Brain microvascular endothelial cell (primary cell): ENCODE measurements at regions not wholly inside any gene's neighbourhood (a gene's known extent, or its start where the extent isn't known, plus 50 kb on each side); places are given as distances from the start of the nearest gene placed in this dataset.
"Not testable (repeated sequence)": the region's sequence is repeated elsewhere in the genome, so short reads cannot be mapped to it uniquely, and the experiment has no call there.

Experiments
- DNase-seq: peaks from one replicate; pipeline ENCODE4 v3.0.0-alpha.2; 2020
- H3K27ac ChIP-seq: fragments of 250-450 bp; sonication (Bioruptor Pico); 2 replicates; pipeline ENCODE4 v1.5.1; 2020; ENCODE audit warnings: mild to moderate bottlenecking, moderate library complexity
- H3K27me3 ChIP-seq: fragments of 250-450 bp; sonication (Bioruptor Pico); replicated peaks from 2 replicates; pipeline ENCODE4 v1.5.1; 2020; ENCODE audit warnings: mild to moderate bottlenecking
- H3K36me3 ChIP-seq: fragments of 250-450 bp; sonication (Bioruptor Pico); replicated peaks from 2 replicates; pipeline ENCODE4 v1.5.1; 2020; ENCODE audit warnings: mild to moderate bottlenecking
- H3K4me3 ChIP-seq: 2 replicates; pipeline ENCODE4 v1.5.1; 2011; ENCODE audit warnings: low read depth, mild to moderate bottlenecking, control low read depth, low read length, moderate library complexity
- CTCF ChIP-seq: IDR thresholded peaks from 2 replicates; pipeline ENCODE4 v1.5.1; 2011; ENCODE audit warnings: low read depth, mild to moderate bottlenecking, moderate library complexity, low read length, control low read depth, inconsistent platforms; ENCODE audit errors: missing control alignments
- in situ Hi-C: cut with HindIII; loops from 2 replicates; pipeline ENCODE4 v1.10.0; 2017; ENCODE audit warnings: low sequenced_read_pairs, low pct_ligation_motif_present

- no peak for DNase-seq
- no peaks in the 10 kb centered on the region for H3K27me3 ChIP-seq
- in situ Hi-C loops, result no loop called here
- no peaks in the 10 kb centered on the region for H3K36me3 ChIP-seq
- TF ChIP-seq CTCF, result no peak
- H3K27ac ChIP-seq, result no peak overlapping the region
- no peak overlapping the region for H3K4me3 ChIP-seq
Observed at GRCh38 chr15:91356083-91356482, 256.0 kb downstream of the SV2B start.

- H3K4me3 ChIP-seq, result no peak overlapping the region
Observed at GRCh38 chr15:91357011-91357410, 257.0 kb downstream of the SV2B start.

GRCh38 chr15:91357486-91357885 is 257.4 kb downstream of the SV2B start:
- no peaks in the 10 kb centered on the region for H3K27me3 ChIP-seq

More at GRCh38 chr15:91357011-91357410, 257.0 kb downstream of the SV2B start:
- Histone ChIP-seq H3K36me3 (no peaks in the 10 kb centered on the region), H3K27me3 (no peaks in the 10 kb centered on the region), H3K27ac (no peak overlapping the region)
- no peak for TF ChIP-seq CTCF
- no peak for DNase-seq
- in situ Hi-C loops, result no loop called here

GRCh38 chr15:91358405-91358804 is 258.3 kb downstream of the SV2B start:
- no peak overlapping the region for H3K27ac ChIP-seq
- H3K27me3 ChIP-seq, result no peaks in the 10 kb centered on the region
- TF ChIP-seq CTCF, result no peak
- no peaks in the 10 kb centered on the region for H3K36me3 ChIP-seq
- in situ Hi-C loops, result no loop called here
- no peak for DNase-seq
- no peak overlapping the region for H3K4me3 ChIP-seq

More at GRCh38 chr15:91357486-91357885, 257.4 kb downstream of the SV2B start:
- Histone ChIP-seq H3K36me3 (no peaks in the 10 kb centered on the region), H3K27ac (no peak overlapping the region), H3K4me3 (no peak overlapping the region)
- no peak for DNase-seq
- in situ Hi-C loops, result no loop called here
- no peak for TF ChIP-seq CTCF

- H3K27ac ChIP-seq, DNase-seq, in situ Hi-C loops, H3K27me3 ChIP-seq, H3K36me3 ChIP-seq, H3K4me3 ChIP-seq: not testable (repeated sequence)
Observed at GRCh38 chr15:91361696-91362095, 261.6 kb downstream of the SV2B start.

GRCh38 chr15:91366111-91366510 is 266.1 kb downstream of the SV2B start:
- Histone ChIP-seq H3K27ac (no peak overlapping the region), H3K27me3 (no peaks in the 10 kb centered on the region), H3K4me3 (no peak overlapping the region), H3K36me3 (no peaks in the 10 kb centered on the region)
- no peak for DNase-seq
- in situ Hi-C loops, result no loop called here
- no peak for TF ChIP-seq CTCF
